ENCODE measurements at regions not wholly inside any gene's neighbourhood (a gene's known extent, or its start where the extent isn't known, plus 50 kb on each side); places are given as distances from the start of the nearest gene placed in this dataset.

- no peak for TF ChIP-seq CTCF (IDR thresholded peaks at IDR 0.05)
- TF ChIP-seq POLR2A (IDR thresholded peaks at IDR 0.05) = no peak
Measured at GRCh38 chr10:4001811-4002210, 216.8 kb upstream of the KLF6 start.

All from thyroid gland (tissue), 4 donors.